Sciatic nerve (tissue), 2 donors: ENCODE measurements at regions not wholly inside any gene's neighbourhood (a gene's known extent, or its start where the extent isn't known, plus 50 kb on each side); places are given as distances from the start of the nearest gene placed in this dataset.

Experiments used
- ATAC-seq: fragments of 200-7000 bp; cut with Tn5 transposase; one replicate; pipeline ENCODE4 v1.9.1; 2020; ENCODE audit warnings: mild to moderate bottlenecking, moderate library complexity
- DNase-seq: peaks from one replicate; pipeline ENCODE4 v3.0.0-alpha.2; 2020; ENCODE audit warnings: low spot score
- intact Hi-C: fragments of 100-400 bp; cut with DNase I; formaldehyde crosslinking; loops from one replicate; pipeline ENCODE4 v1.14.2; 2022
- donor health status: DM: no; HTN: no; CAD: no.
- donor health status: DM: no; HTN: no; CAD: no.

GRCh38 chr20:52751571-52751970, 220.6 kb upstream of the TSHZ2 start:
- ATAC-seq (no peak), DNase-seq (no peak)
- intact Hi-C loops: no loop called here

- ATAC-seq: no peak
- intact Hi-C loops: no loop called here
- no peak for DNase-seq
Observed at GRCh38 chr20:52749938-52750337, 222.2 kb upstream of the TSHZ2 start.

GRCh38 chr20:52748990-52749389, 223.2 kb upstream of the TSHZ2 start:
- DNase-seq: no peak
- ATAC-seq: peak; percentile 63
- intact Hi-C loops: no loop called here

- ATAC-seq (peak; percentile 89), DNase-seq (no peak)
- intact Hi-C loops: no loop called here
Observed at GRCh38 chr20:52748285-52748932, 223.7 kb upstream of the TSHZ2 start.

GRCh38 chr20:52747845-52748284, 224.3 kb upstream of the TSHZ2 start:
- ATAC-seq: peak; percentile 67
- intact Hi-C loops: no loop called here
- DNase-seq: no peak

- DNase-seq (no peak), ATAC-seq (no peak)
- intact Hi-C loops: no loop called here
Observed at GRCh38 chr20:52746770-52747169, 225.4 kb upstream of the TSHZ2 start.

GRCh38 chr20:52746190-52746589, 226.0 kb upstream of the TSHZ2 start:
- ATAC-seq: no peak
- no peak for DNase-seq
- intact Hi-C loops: no loop called here

- intact Hi-C loops: no loop called here
- DNase-seq: no peak
- ATAC-seq: no peak
Observed at GRCh38 chr20:52744441-52744840, 227.7 kb upstream of the TSHZ2 start.

- intact Hi-C loops: no loop called here
- DNase-seq (no peak), ATAC-seq (no peak)
Observed at GRCh38 chr20:52738081-52738480, 234.1 kb upstream of the TSHZ2 start.

GRCh38 chr20:52736507-52736906, 235.7 kb upstream of the TSHZ2 start:
- no peak for ATAC-seq
- intact Hi-C loops: no loop called here
- DNase-seq: no peak

GRCh38 chr20:52731093-52731492, 241.1 kb upstream of the TSHZ2 start:
- DNase-seq: no peak
- intact Hi-C loops: no loop called here

GRCh38 chr20:52727740-52728456, 244.3 kb upstream of the TSHZ2 start:
- ATAC-seq (no peak), DNase-seq (no peak)
- intact Hi-C loops: no loop called here

More at GRCh38 chr20:52731093-52731492, 241.1 kb upstream of the TSHZ2 start:
- ATAC-seq: no peak

GRCh38 chr20:52724541-52724940, 247.6 kb upstream of the TSHZ2 start:
- ATAC-seq (no peak), DNase-seq (no peak)
- intact Hi-C loops: no loop called here

GRCh38 chr20:52722926-52723688, 249.1 kb upstream of the TSHZ2 start:
- intact Hi-C loops: no loop called here
- ATAC-seq (no peak), DNase-seq (no peak)

- intact Hi-C loops: no loop called here
- DNase-seq: no peak
- no peak for ATAC-seq
Observed at GRCh38 chr20:52708137-52708536, 264.0 kb upstream of the TSHZ2 start.

GRCh38 chr20:52704553-52704952, 267.6 kb upstream of the TSHZ2 start:
- ATAC-seq (no peak), DNase-seq (no peak)
- intact Hi-C loops: no loop called here

GRCh38 chr20:52688345-52688744, 283.8 kb upstream of the TSHZ2 start:
- ATAC-seq: no peak
- intact Hi-C loops: no loop called here
- DNase-seq: no peak

GRCh38 chr20:52684905-52685304, 287.3 kb upstream of the TSHZ2 start:
- intact Hi-C loops: no loop called here
- DNase-seq (no peak), ATAC-seq (no peak)

GRCh38 chr20:52684176-52684575, 288.0 kb upstream of the TSHZ2 start:
- ATAC-seq (no peak), DNase-seq (no peak)
- intact Hi-C loops: no loop called here

- intact Hi-C loops: no loop called here
- DNase-seq (no peak), ATAC-seq (no peak)
Observed at GRCh38 chr20:52683761-52684160, 288.4 kb upstream of the TSHZ2 start.
